Liver (tissue), 3 donors: ENCODE measurements at regions not wholly inside any gene's neighbourhood (a gene's known extent, or its start where the extent isn't known, plus 50 kb on each side); places are given as distances from the start of the nearest gene placed in this dataset.

ENCODE experiments used
- ATF3 ChIP-seq: IDR thresholded peaks from 2 replicates; pipeline ENCODE4 v1.6.1; 2016; ENCODE audit warnings: antibody characterized with exemption
- TF ChIP-seq, protein P1 (sequence below): fragments of 150-350 bp; IDR thresholded peaks from 2 replicates; pipeline ENCODE4 v1.5.1; 2017; ENCODE audit warnings: improper control_type of control experiment, low read depth, low read length; ENCODE audit not compliant: missing input control
- donor health status: healthy.
- donor health status: healthy.

DNA sequence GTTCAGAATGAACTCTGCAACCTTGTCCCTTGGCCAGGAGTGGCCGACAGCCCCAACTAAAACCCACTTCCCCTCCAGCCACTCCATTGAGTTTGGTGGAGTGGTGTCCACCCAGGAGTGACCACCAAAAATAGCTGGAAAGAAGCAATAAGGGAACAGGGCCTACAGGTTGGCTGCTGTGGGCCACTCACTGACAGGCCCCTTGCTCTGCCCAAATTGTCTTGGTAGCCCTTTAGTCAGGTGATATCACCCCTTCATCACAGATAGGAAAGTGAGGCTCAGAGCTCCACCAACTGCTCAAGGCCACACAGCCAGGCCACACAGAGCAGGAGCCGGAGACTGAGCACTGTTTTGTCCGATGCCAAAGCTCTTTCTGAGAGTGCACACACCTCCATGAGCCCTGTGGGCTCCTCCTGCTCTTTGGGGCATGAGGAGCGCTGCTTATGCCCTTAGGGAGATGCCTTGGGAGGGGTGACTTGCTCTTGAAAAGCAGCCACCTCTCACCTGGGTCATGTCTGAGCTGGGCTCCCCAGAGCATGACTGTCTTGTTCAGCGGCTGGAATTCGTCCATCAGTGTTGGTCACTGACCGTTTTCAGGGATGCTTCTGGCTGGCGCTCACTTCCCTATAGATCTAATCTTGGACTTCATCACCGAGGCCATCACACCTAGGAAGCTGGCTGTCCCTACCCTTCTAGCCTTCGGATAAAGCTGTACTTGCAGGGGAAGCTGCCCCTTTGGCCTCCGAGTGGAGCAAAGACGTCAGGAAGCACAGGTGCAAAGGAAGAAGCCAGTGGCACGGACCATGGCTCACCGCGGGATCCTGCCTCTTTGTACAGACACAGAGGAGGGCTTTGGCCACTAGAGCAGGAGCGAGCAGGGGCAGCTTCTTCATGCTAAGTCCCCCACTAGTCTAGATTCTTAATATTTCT, 186.0 kb upstream of the ZNF469 start:
- TF ChIP-seq, protein P1, sequence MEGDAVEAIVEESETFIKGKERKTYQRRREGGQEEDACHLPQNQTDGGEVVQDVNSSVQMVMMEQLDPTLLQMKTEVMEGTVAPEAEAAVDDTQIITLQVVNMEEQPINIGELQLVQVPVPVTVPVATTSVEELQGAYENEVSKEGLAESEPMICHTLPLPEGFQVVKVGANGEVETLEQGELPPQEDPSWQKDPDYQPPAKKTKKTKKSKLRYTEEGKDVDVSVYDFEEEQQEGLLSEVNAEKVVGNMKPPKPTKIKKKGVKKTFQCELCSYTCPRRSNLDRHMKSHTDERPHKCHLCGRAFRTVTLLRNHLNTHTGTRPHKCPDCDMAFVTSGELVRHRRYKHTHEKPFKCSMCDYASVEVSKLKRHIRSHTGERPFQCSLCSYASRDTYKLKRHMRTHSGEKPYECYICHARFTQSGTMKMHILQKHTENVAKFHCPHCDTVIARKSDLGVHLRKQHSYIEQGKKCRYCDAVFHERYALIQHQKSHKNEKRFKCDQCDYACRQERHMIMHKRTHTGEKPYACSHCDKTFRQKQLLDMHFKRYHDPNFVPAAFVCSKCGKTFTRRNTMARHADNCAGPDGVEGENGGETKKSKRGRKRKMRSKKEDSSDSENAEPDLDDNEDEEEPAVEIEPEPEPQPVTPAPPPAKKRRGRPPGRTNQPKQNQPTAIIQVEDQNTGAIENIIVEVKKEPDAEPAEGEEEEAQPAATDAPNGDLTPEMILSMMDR, result no peak
- TF ChIP-seq ATF3, result no peak
